WERI-Rb-1 (cell line): ENCODE measurements at regions not wholly inside any gene's neighbourhood (a gene's known extent, or its start where the extent isn't known, plus 50 kb on each side); places are given as distances from the start of the nearest gene placed in this dataset.

Experiments used
- DNase-seq: peaks from one replicate; pipeline ENCODE4 v3.0.0-alpha.2; 2020
- H3K27ac ChIP-seq: fragments of 250-450 bp; sonication (Bioruptor Pico); 2 replicates; pipeline ENCODE4 v1.5.1; 2020; ENCODE audit warnings: mild to moderate bottlenecking, moderate library complexity
- H3K27me3 ChIP-seq: fragments of 250-450 bp; sonication (Bioruptor Pico); 2 replicates; pipeline ENCODE4 v1.5.1; 2021; ENCODE audit warnings: mild to moderate bottlenecking, low read depth, moderate library complexity; ENCODE audit not compliant: insufficient read depth, severe bottlenecking
- H3K36me3 ChIP-seq: fragments of 250-450 bp; sonication (Bioruptor Pico); 2 replicates; pipeline ENCODE4 v1.5.1; 2020; ENCODE audit warnings: mild to moderate bottlenecking, moderate library complexity
- H3K4me3 ChIP-seq: 2 replicates; pipeline ENCODE4 v1.5.1; 2011; ENCODE audit warnings: low read depth, mild to moderate bottlenecking, control low read depth, low read length
- H3K9me3 ChIP-seq: fragments of 250-450 bp; sonication (Bioruptor Pico); 2 replicates; pipeline ENCODE4 v1.5.1; 2021; ENCODE audit warnings: mild to moderate bottlenecking, moderate library complexity; ENCODE audit not compliant: severe bottlenecking
- CTCF ChIP-seq: IDR thresholded peaks from 2 replicates; pipeline ENCODE4 v1.5.1; 2011; ENCODE audit warnings: low read depth, mild to moderate bottlenecking, control low read depth, inconsistent platforms, low read length

DNA sequence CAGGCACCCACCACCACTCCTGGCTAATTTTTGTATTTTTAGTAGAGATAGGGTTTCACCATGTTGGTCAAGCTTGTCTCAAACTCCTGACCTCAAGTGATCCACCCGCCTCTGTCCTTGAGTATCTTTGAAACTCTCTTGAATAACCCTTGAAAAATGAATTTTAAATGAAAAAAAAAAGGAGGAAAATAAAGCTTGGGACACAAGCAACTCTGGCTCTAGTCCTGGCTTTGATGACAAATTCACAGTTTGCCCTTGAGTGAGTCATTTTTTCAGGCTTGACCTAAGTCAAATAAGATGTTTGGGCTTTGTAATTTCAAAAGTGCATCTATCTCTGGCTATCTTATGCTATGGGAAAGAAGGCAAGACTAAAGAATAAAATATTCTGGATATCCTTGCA lies 79.0 kb upstream of the TRIB2 start:
- Histone ChIP-seq H3K9me3 (no peaks in the 10 kb centered on the region), H3K27me3 (no peaks in the 10 kb centered on the region), H3K4me3 (no peak overlapping the region), H3K36me3 (no peaks in the 10 kb centered on the region), H3K27ac (no peak overlapping the region)
- DNase-seq, result no peak
- TF ChIP-seq CTCF, result no peak

DNA sequence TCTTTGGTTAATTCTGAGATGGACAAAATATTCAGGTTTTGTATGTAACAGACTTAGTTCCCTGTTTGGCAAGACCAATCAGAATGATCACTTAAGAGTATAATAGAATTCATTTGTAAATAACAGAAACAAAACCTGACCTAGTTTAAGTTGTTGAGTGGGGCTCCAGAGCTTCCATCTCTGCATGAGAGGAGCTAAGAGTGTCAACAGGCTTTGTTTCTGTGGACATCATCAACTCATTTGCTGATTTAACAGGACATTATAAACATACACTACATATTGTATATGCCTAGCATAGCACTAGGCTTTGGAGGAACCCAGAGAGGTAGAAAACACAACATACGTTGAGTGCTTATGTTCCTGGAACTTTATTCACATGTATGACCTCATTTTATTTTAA lies 75.3 kb upstream of the TRIB2 start:
- Histone ChIP-seq H3K9me3 (no peaks in the 10 kb centered on the region), H3K27me3 (no peaks in the 10 kb centered on the region), H3K36me3 (no peaks in the 10 kb centered on the region), H3K4me3 (no peak overlapping the region), H3K27ac (no peak overlapping the region)
- DNase-seq, result no peak
- TF ChIP-seq CTCF, result no peak

DNA sequence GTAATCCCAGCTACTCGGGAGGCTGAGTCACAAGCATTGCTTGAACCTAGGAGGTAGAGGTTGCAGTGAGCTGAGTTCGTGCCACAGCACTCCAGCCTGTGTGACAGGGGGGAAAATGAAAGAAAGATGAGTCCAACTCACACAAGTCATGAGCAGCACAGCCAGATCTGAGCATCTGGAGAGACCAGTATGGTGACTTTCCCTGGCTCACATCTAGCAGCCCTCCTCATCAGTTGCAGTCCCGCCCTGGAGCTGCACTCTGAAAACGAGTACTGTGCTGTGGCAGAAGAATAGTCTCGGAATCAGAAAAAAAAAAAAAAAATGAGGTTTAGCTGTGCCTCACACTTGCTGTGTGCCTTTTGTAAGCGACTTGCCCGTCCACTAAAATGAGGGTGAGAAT lies 74.4 kb upstream of the TRIB2 start:
- Histone ChIP-seq H3K9me3 (no peaks in the 10 kb centered on the region), H3K36me3 (no peaks in the 10 kb centered on the region), H3K27me3 (no peaks in the 10 kb centered on the region), H3K27ac (no peak overlapping the region), H3K4me3 (no peak overlapping the region)
- no peak for TF ChIP-seq CTCF
- DNase-seq, result no peak

- no peak for TF ChIP-seq CTCF
- Histone ChIP-seq H3K27me3 (no peaks in the 10 kb centered on the region), H3K9me3 (no peaks in the 10 kb centered on the region), H3K36me3 (no peaks in the 10 kb centered on the region), H3K27ac (no peak overlapping the region), H3K4me3 (no peak overlapping the region)
- DNase-seq, result no peak
Observed at GRCh38 chr2:12642859-12643258, 73.9 kb upstream of the TRIB2 start.

- no peak for DNase-seq
- Histone ChIP-seq H3K9me3 (no peaks in the 10 kb centered on the region), H3K27me3 (no peaks in the 10 kb centered on the region), H3K27ac (no peak overlapping the region), H3K4me3 (no peak overlapping the region), H3K36me3 (no peaks in the 10 kb centered on the region)
- no peak for TF ChIP-seq CTCF
Observed at GRCh38 chr2:12649602-12650400, 66.9 kb upstream of the TRIB2 start.

DNA sequence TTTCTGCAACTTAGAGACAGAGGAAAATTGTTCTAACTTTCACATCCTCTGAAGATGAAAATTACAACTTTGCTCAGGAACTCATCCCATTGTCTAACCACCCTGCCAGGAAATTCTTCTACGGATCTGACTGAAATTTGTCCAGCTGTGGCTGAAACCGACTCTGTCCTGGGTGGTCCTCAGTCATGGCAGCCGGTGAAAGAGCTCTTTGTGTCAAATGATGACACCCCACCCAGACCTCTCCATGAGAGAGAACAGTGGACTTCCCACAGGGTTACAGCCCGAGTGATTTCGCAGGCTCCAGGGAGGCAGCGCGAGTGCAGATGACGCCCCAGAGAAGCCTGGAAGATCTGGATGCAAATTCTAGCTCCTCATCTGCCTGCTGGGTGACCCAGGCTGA lies 65.1 kb upstream of the TRIB2 start:
- H3K4me3 ChIP-seq, result no peak overlapping the region
- H3K27ac ChIP-seq, result no peak overlapping the region
- no peaks in the 10 kb centered on the region for H3K27me3 ChIP-seq
- DNase-seq, result no peak
- no peak for TF ChIP-seq CTCF
- H3K9me3 ChIP-seq, result no peaks in the 10 kb centered on the region
- no peaks in the 10 kb centered on the region for H3K36me3 ChIP-seq
